GM12891 (cell line): ENCODE measurements at regions not wholly inside any gene's neighbourhood (a gene's known extent, or its start where the extent isn't known, plus 50 kb on each side); places are given as distances from the start of the nearest gene placed in this dataset.

Source experiments
- PAX5 ChIP-seq: IDR thresholded peaks from 2 replicates; pipeline ENCODE4 v1.6.1; 2011; ENCODE audit warnings: low read length, moderate library complexity, mild to moderate bottlenecking; ENCODE audit not compliant: insufficient read depth, severe bottlenecking
- POLR2A ChIP-seq: IDR thresholded peaks from 2 replicates; pipeline ENCODE4 v1.6.1; 2011; ENCODE audit warnings: low read depth, low read length, control low read depth
- POLR2AphosphoS5 ChIP-seq: IDR thresholded peaks from 2 replicates; pipeline ENCODE4 v1.6.1; 2011; ENCODE audit warnings: low read depth, low read length, control low read depth
- POU2F2 ChIP-seq: IDR thresholded peaks from 2 replicates; pipeline ENCODE4 v1.6.1; 2011; ENCODE audit warnings: low read depth, mild to moderate bottlenecking, control low read depth, low read length, moderate library complexity
- SPI1 ChIP-seq: IDR thresholded peaks from 2 replicates; pipeline ENCODE4 v1.6.1; 2011; ENCODE audit warnings: low read depth, low read length, control low read depth
- TAF1 ChIP-seq: IDR thresholded peaks from 2 replicates; pipeline ENCODE4 v1.6.1; 2011; ENCODE audit warnings: low read depth, low read length, control low read depth

- no peak for TF ChIP-seq POLR2AphosphoS5
- no peak for TF ChIP-seq POLR2A
- TF ChIP-seq TAF1: no peak
- TF ChIP-seq PAX5: no peak
- no peak for TF ChIP-seq SPI1
- TF ChIP-seq POU2F2: no peak
Observed at GRCh38 chr3:140762746-140763145, 84.9 kb downstream of the TRIM42 start.
